Inferior parietal cortex (tissue), 1 donor: ENCODE measurements at regions not wholly inside any gene's neighbourhood (a gene's known extent, or its start where the extent isn't known, plus 50 kb on each side); places are given as distances from the start of the nearest gene placed in this dataset.

Experiments
- DNase-seq: peaks from one replicate; pipeline ENCODE4 v3.0.0-alpha.2; 2016; ENCODE audit errors: extremely low spot score

- no peak for DNase-seq
These were observed 137.3 kb upstream of the AGR3 start for GRCh38 chr7:17019106-17019505.

GRCh38 chr7:17020250-17020649 is 138.5 kb upstream of the AGR3 start:
- DNase-seq = no peak

- DNase-seq = no peak
These were observed 139.4 kb upstream of the AGR3 start for GRCh38 chr7:17021205-17021604.

GRCh38 chr7:17022920-17023319 is 141.1 kb upstream of the AGR3 start:
- no peak for DNase-seq

- no peak for DNase-seq
These were observed 144.5 kb upstream of the AGR3 start for GRCh38 chr7:17026269-17026668.

- DNase-seq = peak; percentile 45
These were observed 145.5 kb upstream of the AGR3 start for GRCh38 chr7:17027143-17027788.

- no peak for DNase-seq
These were observed 146.0 kb upstream of the AGR3 start for GRCh38 chr7:17027789-17028152.

GRCh38 chr7:17029150-17029549 is 147.4 kb upstream of the AGR3 start:
- no peak for DNase-seq

GRCh38 chr7:17030559-17030958 is 148.8 kb upstream of the AGR3 start:
- no peak for DNase-seq

GRCh38 chr7:17031906-17032551 is 150.2 kb upstream of the AGR3 start:
- no peak for DNase-seq

GRCh38 chr7:17033245-17033644 is 151.5 kb upstream of the AGR3 start:
- DNase-seq = no peak

GRCh38 chr7:17036584-17036983 is 154.8 kb upstream of the AGR3 start:
- DNase-seq = no peak

- no peak for DNase-seq
These were observed 155.6 kb upstream of the AGR3 start for GRCh38 chr7:17037356-17037755.

- no peak for DNase-seq
These were observed 156.5 kb upstream of the AGR3 start for GRCh38 chr7:17038160-17038782.

- no peak for DNase-seq
These were observed 157.0 kb upstream of the AGR3 start for GRCh38 chr7:17038783-17039170.

- DNase-seq = no peak
These were observed 157.6 kb upstream of the AGR3 start for GRCh38 chr7:17039372-17039771.

- DNase-seq = no peak
These were observed 158.9 kb upstream of the AGR3 start for GRCh38 chr7:17040716-17041115.

GRCh38 chr7:17041324-17041723 is 159.5 kb upstream of the AGR3 start:
- DNase-seq = peak; percentile 57

- no peak for DNase-seq
These were observed 160.4 kb upstream of the AGR3 start for GRCh38 chr7:17042211-17042610.

GRCh38 chr7:17043012-17043877 is 161.5 kb upstream of the AGR3 start:
- DNase-seq = peak; percentile 30

GRCh38 chr7:17044396-17044795 is 162.6 kb upstream of the AGR3 start:
- no peak for DNase-seq

- DNase-seq = no peak
These were observed 163.1 kb upstream of the AGR3 start for GRCh38 chr7:17044861-17045260.
